H9 (cell line): ENCODE measurements at regions not wholly inside any gene's neighbourhood (a gene's known extent, or its start where the extent isn't known, plus 50 kb on each side); places are given as distances from the start of the nearest gene placed in this dataset.

ENCODE experiments used
- DNase-seq: peaks from one replicate; pipeline ENCODE4 v3.0.0-alpha.2; 2017
- H2AFZ ChIP-seq: one replicate; pipeline ENCODE4 v1.6.1; 2013; ENCODE audit warnings: mild to moderate bottlenecking, low read length, control low read depth, moderate library complexity
- H2AK5ac ChIP-seq: 2 replicates; pipeline ENCODE4 v1.6.1; 2013; ENCODE audit warnings: low read length, control low read depth, mixed read lengths; ENCODE audit not compliant: insufficient read length
- H2BK120ac ChIP-seq: one replicate; pipeline ENCODE4 v1.6.1; 2013; ENCODE audit warnings: low read depth, mild to moderate bottlenecking, low read length, control low read depth, inconsistent platforms; ENCODE audit not compliant: poor library complexity, severe bottlenecking
- H2BK12ac ChIP-seq: 2 replicates; pipeline ENCODE4 v1.6.1; 2013; ENCODE audit warnings: low read length, control low read depth, mixed read lengths, low read depth; ENCODE audit not compliant: insufficient read length
- H2BK15ac ChIP-seq: 2 replicates; pipeline ENCODE4 v1.6.1; 2013; ENCODE audit warnings: low read depth, low read length, control low read depth
- H2BK20ac ChIP-seq: one replicate; pipeline ENCODE4 v1.6.1; 2013; ENCODE audit warnings: low read depth, mild to moderate bottlenecking, low read length, control low read depth, inconsistent platforms; ENCODE audit not compliant: poor library complexity, severe bottlenecking
- H2BK5ac ChIP-seq: 2 replicates; pipeline ENCODE4 v1.6.1; 2013; ENCODE audit warnings: low read length, control low read depth, mixed read lengths; ENCODE audit not compliant: insufficient read length
- H3K14ac ChIP-seq: 2 replicates; pipeline ENCODE4 v1.6.1; 2013; ENCODE audit warnings: low read length, control low read depth; ENCODE audit not compliant: insufficient read depth
- H3K18ac ChIP-seq: 2 replicates; pipeline ENCODE4 v1.6.1; 2013; ENCODE audit warnings: low read depth, mild to moderate bottlenecking, mixed read lengths, low read length, control low read depth; ENCODE audit not compliant: insufficient read length
- H3K23ac ChIP-seq: 2 replicates; pipeline ENCODE4 v1.6.1; 2013; ENCODE audit warnings: low read length, control low read depth, mixed read lengths, low read depth; ENCODE audit not compliant: insufficient read length
- H3K23me2 ChIP-seq: 2 replicates; pipeline ENCODE4 v1.6.1; 2013; ENCODE audit warnings: low read depth, mild to moderate bottlenecking, mixed read lengths, low read length, control low read depth; ENCODE audit not compliant: insufficient read length, poor library complexity, severe bottlenecking
- H3K27ac ChIP-seq: 2 replicates; pipeline ENCODE4 v1.5.1; 2013; ENCODE audit warnings: low read length, control low read depth, mixed read lengths, low read depth; ENCODE audit not compliant: insufficient read length
- H3K27me3 ChIP-seq: 2 replicates; pipeline ENCODE4 v1.6.1; 2013; ENCODE audit warnings: low read length, control low read depth, inconsistent platforms; ENCODE audit not compliant: insufficient read depth
- H3K4ac ChIP-seq: 2 replicates; pipeline ENCODE4 v1.6.1; 2013; ENCODE audit warnings: low read depth, mild to moderate bottlenecking, control low read depth, inconsistent platforms, low read length, moderate library complexity
- H3K4me1 ChIP-seq: 2 replicates; pipeline ENCODE4 v1.6.1; 2013; ENCODE audit warnings: low read length, control low read depth, inconsistent platforms; ENCODE audit not compliant: insufficient read depth
- H3K4me2 ChIP-seq: 2 replicates; pipeline ENCODE4 v1.6.1; 2013; ENCODE audit warnings: low read length, control low read depth, mixed read lengths; ENCODE audit not compliant: insufficient read length, insufficient read depth
- H3K56ac ChIP-seq: 2 replicates; pipeline ENCODE4 v1.6.1; 2013; ENCODE audit warnings: low read depth, mild to moderate bottlenecking, mixed read lengths, low read length, control low read depth; ENCODE audit not compliant: insufficient read length
- H3K79me1 ChIP-seq: 2 replicates; pipeline ENCODE4 v1.6.1; 2013; ENCODE audit warnings: low read depth, mild to moderate bottlenecking, moderate library complexity, low read length, control low read depth, inconsistent platforms; ENCODE audit not compliant: insufficient read depth, poor library complexity, severe bottlenecking
- H3K79me2 ChIP-seq: 2 replicates; pipeline ENCODE4 v1.6.1; 2013; ENCODE audit warnings: low read length, control low read depth, inconsistent platforms; ENCODE audit not compliant: insufficient read depth
- H3K9ac ChIP-seq: 2 replicates; pipeline ENCODE4 v1.6.1; 2013; ENCODE audit warnings: low read length, control low read depth, mixed read lengths; ENCODE audit not compliant: insufficient read length; ENCODE audit errors: extremely low read depth
- H3K9me3 ChIP-seq: one replicate; pipeline ENCODE4 v1.6.1; 2013; ENCODE audit warnings: low read depth, low read length, inconsistent platforms; ENCODE audit not compliant: control insufficient read depth
- H3T11ph ChIP-seq: one replicate; pipeline ENCODE4 v1.6.1; 2013; ENCODE audit warnings: mild to moderate bottlenecking, low read length, control low read depth, inconsistent platforms
- H4K20me1 ChIP-seq: one replicate; pipeline ENCODE4 v1.6.1; 2013; ENCODE audit not compliant: control insufficient read depth, insufficient read length, insufficient read depth
- H4K5ac ChIP-seq: 2 replicates; pipeline ENCODE4 v1.6.1; 2013; ENCODE audit warnings: low read depth, mild to moderate bottlenecking, mixed read lengths, low read length, control low read depth; ENCODE audit not compliant: insufficient read length
- H4K8ac ChIP-seq: replicated peaks from 2 replicates; pipeline ENCODE4 v1.6.1; 2013; ENCODE audit warnings: low read length, control low read depth, mixed read lengths, low read depth; ENCODE audit not compliant: insufficient read length
- H4K91ac ChIP-seq: 2 replicates; pipeline ENCODE4 v1.6.1; 2013; ENCODE audit warnings: low read depth, mild to moderate bottlenecking, moderate library complexity, mixed read lengths, low read length, control low read depth; ENCODE audit not compliant: insufficient read length
- H3K27ac Mint-ChIP-seq, 3 experiments: 2 replicates in 2 of 3; 3 replicates in 1 of 3; pipeline ENCODE4 v1.8.0; 2020 to 2021; ENCODE audit warnings: mixed read lengths in 3 of 3, mild to moderate bottlenecking in 1 of 3, moderate library complexity in 1 of 3
- H3K27me3 Mint-ChIP-seq: 2 replicates; pipeline ENCODE4 v1.8.0; 2021; ENCODE audit warnings: low read depth, mild to moderate bottlenecking, moderate library complexity, mixed read lengths
- H3K36me3 Mint-ChIP-seq, 3 experiments: 2 replicates in 2 of 3; 3 replicates in 1 of 3; pipeline ENCODE4 v1.8.0; 2020 to 2021; ENCODE audit warnings: low read depth in 3 of 3, mixed read lengths in 3 of 3; ENCODE audit not compliant: insufficient read depth in 1 of 3
- H3K4me1 Mint-ChIP-seq, 2 experiments: 2 replicates each; pipeline ENCODE4 v1.8.0; 2020; ENCODE audit warnings: mixed read lengths in 2 of 2
- H3K4me3 Mint-ChIP-seq, 2 experiments: 2 replicates in 1 of 2; 3 replicates in 1 of 2; pipeline ENCODE4 v1.8.0; 2020 to 2021; ENCODE audit warnings: mild to moderate bottlenecking in 2 of 2, mixed read lengths in 2 of 2, moderate library complexity in 1 of 2
- H3K9me3 Mint-ChIP-seq, 2 experiments: 2 replicates in 1 of 2; 3 replicates in 1 of 2; pipeline ENCODE4 v1.8.0; 2020; ENCODE audit warnings: mild to moderate bottlenecking in 2 of 2, mixed read lengths in 2 of 2, moderate library complexity in 1 of 2
- CTCF ChIP-seq: fragments of 200-600 bp; sonication (generic); conservative IDR thresholded peaks from 3 replicates; pipeline ENCODE4 v1.8.0; 2021; ENCODE audit warnings: antibody characterized with exemption, mild to moderate bottlenecking
- WGBS: extraction: QIAGEN DNeasy Blood & Tissue Kit; methylation state at CpG from one replicate; pipeline ENCODE4 v1.1.7; 2013; ENCODE audit warnings: missing lambda C conversion rate, low lambda C conversion rate, mixed read lengths; ENCODE audit not compliant: insufficient read length; ENCODE audit errors: extremely low coverage; 5-methylcytosine and 5-hydroxymethylcytosine counted together

GRCh38 chr12:92297405-92297804 is 151.8 kb upstream of the BTG1 start:
- Histone ChIP-seq H3K18ac (no peak overlapping the region), H3K27ac (no peak overlapping the region), H4K8ac (no peak overlapping the region), H3K14ac (no peak overlapping the region), H3K79me1 (no peaks in the 10 kb centered on the region), H2BK12ac (no peak overlapping the region), H3K27me3 (no peaks in the 10 kb centered on the region), H3K4ac (no peak overlapping the region), H4K5ac (no peak overlapping the region), H2AK5ac (no peak overlapping the region), H3K56ac (no peak overlapping the region), H3K9me3 (no peaks in the 10 kb centered on the region), H2BK20ac (no peak overlapping the region), H3K23ac (no peak overlapping the region), H3K79me2 (no peaks in the 10 kb centered on the region), H3K4me1 (no peaks in the 10 kb centered on the region), H3T11ph (no peak overlapping the region), H3K23me2 (no peaks in the 10 kb centered on the region), H2BK120ac (no peak overlapping the region), H3K4me2 (no peak overlapping the region), H3K9ac (no peak overlapping the region), H4K91ac (no peak overlapping the region), H2BK15ac (no peak overlapping the region), H4K20me1 (no peaks in the 10 kb centered on the region), H2AFZ (no peak overlapping the region), H2BK5ac (no peak overlapping the region)
- Mint-ChIP-seq H3K27ac (no peak overlapping the region), H3K36me3 (no peaks in the 10 kb centered on the region), H3K4me1 (peaks cover 0 to 9% of the 10 kb centered on the region in 2 experiments; a peak in 2 of 4 replicates), H3K27me3 (no peaks in the 10 kb centered on the region), H3K9me3 (no peaks in the 10 kb centered on the region), H3K4me3 (no peak overlapping the region)
- WGBS = no CpG with 5 or more reads among the region's 4 CpGs
- no peak for DNase-seq
- TF ChIP-seq CTCF = no peak
